ENCODE measurements at regions not wholly inside any gene's neighbourhood (a gene's known extent, or its start where the extent isn't known, plus 50 kb on each side); places are given as distances from the start of the nearest gene placed in this dataset.

DNA sequence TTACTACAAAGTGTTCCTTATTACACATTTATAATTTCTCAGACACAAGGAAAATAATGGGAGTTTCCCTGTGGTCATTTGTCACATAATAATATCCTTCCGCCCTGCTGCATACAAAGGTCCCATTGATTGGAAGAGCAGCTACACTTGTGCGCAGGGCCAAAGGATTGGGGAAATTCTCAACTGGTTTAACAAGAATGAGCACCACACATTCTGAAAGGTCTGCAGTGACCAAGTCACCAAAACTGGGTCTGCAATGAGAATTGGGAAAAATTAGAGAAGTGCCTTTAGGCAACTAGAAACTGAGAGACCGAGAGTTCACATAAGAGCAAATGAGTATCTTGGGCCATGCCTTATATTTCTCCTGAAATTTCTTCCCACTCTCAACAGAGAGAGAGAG, 98.2 kb upstream of the NR2F2 start:
- Histone ChIP-seq H3K36me3 (replicated peaks; ENCODE audit: control insufficient read depth, insufficient read depth, low read length) (no peaks in the 10 kb centered on the region), H3K4me3 (ENCODE audit: insufficient read depth, low read depth, low read length) (no peak overlapping the region), H3K27me3 (ENCODE audit: control insufficient read depth, insufficient read depth, low read length) (no peaks in the 10 kb centered on the region)
- DNase-seq, result no peak

DNA sequence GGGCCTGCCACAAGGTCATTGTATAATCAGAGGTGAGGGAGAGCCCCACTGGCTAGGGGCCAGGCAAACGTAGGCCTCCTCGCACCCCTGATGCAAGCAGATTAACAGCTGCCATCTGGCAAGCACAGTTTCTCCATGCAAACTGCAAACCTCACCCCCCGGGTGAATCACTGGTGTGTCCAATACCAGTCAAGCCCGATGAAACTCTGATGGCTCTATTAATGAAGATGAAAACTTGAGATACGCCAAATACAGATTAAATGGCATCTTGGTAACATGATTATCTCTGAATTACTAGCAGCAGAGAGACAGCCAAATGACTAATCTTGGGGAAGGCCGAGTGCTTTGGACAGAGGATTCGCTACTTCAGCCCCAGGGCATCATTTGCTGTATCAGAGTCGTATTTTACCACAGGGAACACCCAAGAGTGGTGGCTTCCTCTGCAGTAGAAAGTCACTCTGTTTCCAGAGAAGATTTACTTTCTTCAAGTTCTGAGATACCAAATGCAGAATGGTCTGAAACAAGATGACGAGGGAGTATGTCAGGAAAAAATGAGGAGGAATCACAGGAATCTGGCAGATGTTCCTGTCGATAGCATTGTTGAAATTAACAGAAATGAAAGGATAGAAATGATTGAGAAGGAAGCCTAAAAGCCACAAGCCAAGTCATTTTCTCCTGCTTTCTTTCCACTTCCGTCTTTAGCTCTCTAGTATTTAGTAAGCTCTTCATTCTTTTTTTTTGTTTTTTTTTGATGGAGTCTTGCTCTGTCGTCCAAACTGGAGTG, 96.2 kb upstream of the NR2F2 start:
- no peaks in the 10 kb centered on the region for H3K36me3 ChIP-seq (replicated peaks; ENCODE audit: control insufficient read depth, insufficient read depth, low read length)
- no peak overlapping the region for H3K4me3 ChIP-seq (ENCODE audit: insufficient read depth, low read depth, low read length)
- no peaks in the 10 kb centered on the region for H3K27me3 ChIP-seq (ENCODE audit: control insufficient read depth, insufficient read depth, low read length)
- no peak for DNase-seq

DNA sequence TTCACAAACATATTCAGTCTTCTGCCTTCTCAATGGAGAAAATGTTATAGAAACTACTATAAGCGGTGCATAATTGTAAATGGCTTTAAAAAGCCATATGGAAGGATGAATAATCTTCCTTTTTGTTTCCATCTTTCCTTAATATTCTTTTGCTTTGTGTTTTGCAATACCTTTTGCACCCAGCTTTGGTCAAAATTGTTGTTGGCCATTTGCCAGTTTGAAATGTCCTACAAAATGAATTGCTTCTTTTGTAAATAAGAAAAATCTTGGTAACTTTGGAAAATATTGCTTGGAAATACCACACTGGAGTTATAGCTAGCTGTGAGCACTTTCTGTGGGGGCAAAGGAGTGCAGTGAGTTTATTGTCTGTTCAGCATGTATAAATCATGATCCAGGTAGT, 93.5 kb upstream of the NR2F2 start:
- no peak for DNase-seq
- no peaks in the 10 kb centered on the region for H3K27me3 ChIP-seq (ENCODE audit: control insufficient read depth, insufficient read depth, low read length)
- no peak overlapping the region for H3K4me3 ChIP-seq (ENCODE audit: insufficient read depth, low read depth, low read length)
- no peaks in the 10 kb centered on the region for H3K36me3 ChIP-seq (replicated peaks; ENCODE audit: control insufficient read depth, insufficient read depth, low read length)

DNA sequence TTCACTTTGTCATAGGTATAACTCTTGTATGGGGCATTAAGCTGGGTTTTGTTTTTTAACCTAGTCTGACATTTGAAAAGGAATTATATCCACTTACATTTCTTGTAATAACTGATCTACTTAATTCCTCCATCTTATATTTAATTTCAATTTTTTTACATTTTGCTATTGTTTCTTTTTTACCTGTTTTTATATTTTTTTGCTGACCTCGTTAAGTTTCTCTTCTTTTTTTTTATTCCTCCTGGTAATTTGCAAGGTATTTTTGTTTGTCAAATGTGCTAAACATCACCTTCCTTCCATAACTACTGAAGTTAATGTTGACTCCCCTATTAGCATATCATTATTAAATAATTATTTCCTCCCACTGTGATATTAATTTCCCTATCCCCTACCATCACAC, 87.7 kb upstream of the NR2F2 start:
- Histone ChIP-seq H3K4me3 (ENCODE audit: insufficient read depth, low read depth, low read length) (no peak overlapping the region), H3K36me3 (replicated peaks; ENCODE audit: control insufficient read depth, insufficient read depth, low read length) (no peaks in the 10 kb centered on the region), H3K27me3 (ENCODE audit: control insufficient read depth, insufficient read depth, low read length) (no peaks in the 10 kb centered on the region)
- no peak for DNase-seq

DNA sequence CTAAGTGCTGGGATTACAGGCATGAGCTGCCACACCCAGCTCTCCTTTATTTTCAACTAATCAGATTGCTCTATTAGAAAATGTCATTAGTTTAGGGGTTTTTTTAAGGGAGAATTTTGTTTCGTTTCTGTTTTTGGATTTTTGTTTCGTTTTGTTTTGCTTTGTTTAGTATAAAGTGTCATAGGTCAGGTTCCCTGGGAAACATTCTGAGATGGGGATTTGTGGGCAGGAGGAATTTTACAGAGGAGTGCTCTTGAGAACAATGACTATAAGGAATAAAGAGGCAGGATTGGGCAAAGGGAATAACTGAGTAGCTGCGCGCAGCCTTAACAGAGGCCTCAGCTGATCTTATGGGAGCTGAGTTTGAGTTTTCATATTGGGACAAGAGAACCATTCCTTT, 86.8 kb upstream of the NR2F2 start:
- Histone ChIP-seq H3K4me3 (ENCODE audit: insufficient read depth, low read depth, low read length) (no peak overlapping the region), H3K36me3 (replicated peaks; ENCODE audit: control insufficient read depth, insufficient read depth, low read length) (no peaks in the 10 kb centered on the region), H3K27me3 (ENCODE audit: control insufficient read depth, insufficient read depth, low read length) (no peaks in the 10 kb centered on the region)
- no peak for DNase-seq

DNA sequence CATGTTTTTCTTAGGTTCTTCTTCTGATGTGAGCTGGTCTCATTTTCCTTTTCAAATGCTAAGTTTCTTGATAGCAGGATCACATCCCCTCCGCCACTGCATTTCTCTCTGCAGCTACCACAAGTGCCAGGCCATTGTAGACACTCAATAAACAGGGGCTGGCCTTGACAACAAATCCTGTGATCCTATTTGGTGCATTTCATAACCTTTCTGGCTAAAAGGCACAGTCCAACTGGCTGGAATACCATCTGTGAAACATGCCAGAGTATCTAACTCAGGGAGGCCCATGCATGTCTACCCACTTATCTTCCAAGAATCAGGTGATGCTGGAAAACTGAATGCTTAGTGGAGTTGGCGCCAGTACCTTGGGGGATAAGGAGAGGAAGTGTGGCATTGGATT, 85.2 kb upstream of the NR2F2 start:
- no peaks in the 10 kb centered on the region for H3K36me3 ChIP-seq (replicated peaks; ENCODE audit: control insufficient read depth, insufficient read depth, low read length)
- no peak for DNase-seq

DNA sequence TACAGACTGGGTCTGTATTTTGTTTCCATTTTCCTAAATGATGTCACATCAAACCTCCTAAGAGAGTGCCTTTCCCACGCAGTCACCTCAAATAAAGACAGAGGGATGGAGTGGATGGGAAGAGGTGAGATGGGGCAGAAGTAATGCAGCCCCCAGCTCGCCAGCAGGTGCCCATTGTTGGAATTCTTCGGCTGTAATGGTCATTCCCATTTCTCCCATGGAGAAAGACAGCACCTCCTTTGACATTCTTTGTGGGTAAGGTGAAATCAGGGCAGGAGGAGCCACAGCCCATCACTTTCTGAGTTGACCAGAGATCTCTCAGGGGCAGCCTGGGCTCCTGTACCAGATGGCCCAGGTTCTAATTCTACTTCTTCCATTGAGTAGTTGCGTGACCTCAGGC, 84.4 kb upstream of the NR2F2 start:
- H3K27me3 ChIP-seq (ENCODE audit: control insufficient read depth, insufficient read depth, low read length), result no peaks in the 10 kb centered on the region
- DNase-seq, result no peak

More for the DNA sequence above, 85.2 kb upstream of the NR2F2 start:
- no peaks in the 10 kb centered on the region for H3K27me3 ChIP-seq (ENCODE audit: control insufficient read depth, insufficient read depth, low read length)
- no peak overlapping the region for H3K4me3 ChIP-seq (ENCODE audit: insufficient read depth, low read depth, low read length)

DNA sequence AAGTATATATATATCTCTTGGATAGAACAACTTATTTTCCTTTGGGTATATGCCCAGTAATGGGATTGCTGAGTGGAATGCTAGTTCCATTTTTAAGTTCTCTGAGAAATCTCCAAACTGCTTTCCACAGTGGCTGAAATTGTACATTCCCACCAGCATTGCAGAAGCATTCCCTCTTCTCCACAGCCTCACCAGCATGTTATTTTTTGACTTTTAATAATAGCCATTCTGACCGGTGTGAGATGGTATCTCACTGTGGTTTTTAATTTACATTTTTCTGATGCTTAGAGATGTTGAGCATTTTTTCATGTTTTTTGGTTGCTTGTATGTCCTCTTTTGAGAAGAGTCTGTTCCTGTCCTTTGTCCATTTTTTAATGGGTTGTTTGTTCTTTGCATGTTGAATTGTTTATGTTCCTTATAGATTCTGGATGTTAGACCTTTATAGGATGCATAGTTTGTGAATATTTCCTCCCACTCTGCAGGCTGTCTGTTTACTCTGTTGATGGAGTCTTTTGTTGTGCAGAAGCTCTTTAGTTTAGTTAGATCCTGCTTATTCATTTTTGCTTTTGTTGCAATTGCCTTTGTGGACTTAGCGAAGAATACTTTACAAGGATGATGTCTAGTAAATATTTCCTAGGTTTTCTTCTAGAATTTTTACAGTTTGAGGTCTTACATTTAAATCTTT, 82.7 kb upstream of the NR2F2 start:
- Histone ChIP-seq H3K36me3 (replicated peaks; ENCODE audit: control insufficient read depth, insufficient read depth, low read length) (no peaks in the 10 kb centered on the region), H3K4me3 (ENCODE audit: insufficient read depth, low read depth, low read length) (no peak overlapping the region), H3K27me3 (ENCODE audit: control insufficient read depth, insufficient read depth, low read length) (no peaks in the 10 kb centered on the region)
- DNase-seq, result no peak

More for the DNA sequence above, 84.4 kb upstream of the NR2F2 start:
- H3K36me3 ChIP-seq (replicated peaks; ENCODE audit: control insufficient read depth, insufficient read depth, low read length), result no peaks in the 10 kb centered on the region
- H3K4me3 ChIP-seq (ENCODE audit: insufficient read depth, low read depth, low read length), result no peak overlapping the region

DNA sequence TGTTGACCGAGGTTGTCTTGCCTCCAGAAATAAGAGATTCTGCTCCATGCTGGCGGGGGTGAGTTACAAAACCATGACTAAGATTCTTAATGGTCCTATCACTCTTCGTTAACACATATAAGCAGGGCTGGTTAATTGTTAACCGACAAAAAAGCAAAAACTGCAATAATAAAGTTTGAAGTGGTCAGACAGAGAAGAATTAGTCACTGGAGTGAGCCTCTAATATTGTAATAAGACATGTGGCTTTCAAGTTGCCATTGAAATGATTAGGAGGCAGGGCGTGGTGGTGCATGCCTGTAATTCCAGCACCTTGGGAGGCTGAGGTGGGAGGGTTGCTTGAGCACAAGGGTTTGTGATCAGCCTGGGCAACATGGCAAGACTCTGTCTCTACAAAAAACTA, 78.4 kb upstream of the NR2F2 start:
- Histone ChIP-seq H3K27me3 (ENCODE audit: control insufficient read depth, insufficient read depth, low read length) (no peaks in the 10 kb centered on the region), H3K36me3 (replicated peaks; ENCODE audit: control insufficient read depth, insufficient read depth, low read length) (no peaks in the 10 kb centered on the region)

DNA sequence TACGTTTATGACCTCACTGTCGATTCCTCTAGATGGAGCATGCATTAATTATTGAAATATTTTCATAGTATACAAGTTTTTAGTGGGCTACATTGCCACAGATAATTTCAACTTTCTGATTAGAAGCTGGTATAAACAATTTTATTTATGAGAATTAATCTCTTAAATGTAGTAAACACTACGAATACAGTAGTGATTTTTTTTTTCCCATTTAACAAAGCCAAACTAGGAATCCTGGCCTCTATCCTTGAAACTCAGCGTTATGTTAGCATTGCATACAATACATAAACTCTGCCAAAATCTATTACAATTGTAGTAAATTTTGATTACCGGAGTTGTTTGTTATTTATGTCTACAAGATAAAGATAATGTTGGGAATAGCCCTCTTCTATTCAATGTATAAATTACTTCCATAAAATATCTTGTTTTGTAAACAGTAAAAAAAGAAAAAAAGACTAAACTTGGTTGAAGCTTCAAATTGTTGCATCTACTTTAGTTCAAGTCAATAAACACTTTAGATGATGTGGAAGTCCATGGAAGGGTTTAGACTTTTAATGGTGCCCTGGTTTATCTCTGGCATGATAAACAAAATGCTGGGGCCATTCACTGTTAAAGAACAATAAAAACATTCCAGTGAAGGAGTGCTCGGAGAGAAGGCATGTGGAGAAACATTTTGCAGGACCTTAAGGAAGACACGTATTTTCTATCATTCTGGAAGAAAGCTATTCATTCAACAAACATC, 77.3 kb upstream of the NR2F2 start:
- Histone ChIP-seq H3K4me3 (ENCODE audit: insufficient read depth, low read depth, low read length) (no peak overlapping the region), H3K27me3 (ENCODE audit: control insufficient read depth, insufficient read depth, low read length) (no peaks in the 10 kb centered on the region), H3K36me3 (replicated peaks; ENCODE audit: control insufficient read depth, insufficient read depth, low read length) (no peaks in the 10 kb centered on the region)
- no peak for DNase-seq

More for the DNA sequence above, 78.4 kb upstream of the NR2F2 start:
- no peak overlapping the region for H3K4me3 ChIP-seq (ENCODE audit: insufficient read depth, low read depth, low read length)
- DNase-seq, result no peak

DNA sequence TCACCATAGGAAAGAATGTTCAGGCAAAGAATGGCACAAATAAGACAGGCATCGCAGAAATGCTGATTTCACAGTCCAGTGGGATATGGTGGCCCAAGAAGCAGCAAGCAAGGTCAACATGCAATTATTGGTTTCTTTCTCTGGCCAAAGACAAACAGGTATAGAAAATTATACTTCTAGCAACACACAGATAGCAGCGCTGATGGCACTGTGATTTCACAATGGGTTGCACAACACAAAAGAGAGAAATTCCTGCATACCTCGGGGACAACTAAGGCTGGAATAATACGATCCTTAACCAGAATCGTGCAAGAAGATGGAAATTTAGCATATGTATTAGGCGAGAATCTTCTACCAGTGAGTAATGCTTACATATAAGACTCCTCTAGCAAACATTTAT, 76.3 kb upstream of the NR2F2 start:
- Histone ChIP-seq H3K27me3 (ENCODE audit: control insufficient read depth, insufficient read depth, low read length) (no peaks in the 10 kb centered on the region), H3K36me3 (replicated peaks; ENCODE audit: control insufficient read depth, insufficient read depth, low read length) (no peaks in the 10 kb centered on the region), H3K4me3 (ENCODE audit: insufficient read depth, low read depth, low read length) (no peak overlapping the region)
- no peak for DNase-seq

DNA sequence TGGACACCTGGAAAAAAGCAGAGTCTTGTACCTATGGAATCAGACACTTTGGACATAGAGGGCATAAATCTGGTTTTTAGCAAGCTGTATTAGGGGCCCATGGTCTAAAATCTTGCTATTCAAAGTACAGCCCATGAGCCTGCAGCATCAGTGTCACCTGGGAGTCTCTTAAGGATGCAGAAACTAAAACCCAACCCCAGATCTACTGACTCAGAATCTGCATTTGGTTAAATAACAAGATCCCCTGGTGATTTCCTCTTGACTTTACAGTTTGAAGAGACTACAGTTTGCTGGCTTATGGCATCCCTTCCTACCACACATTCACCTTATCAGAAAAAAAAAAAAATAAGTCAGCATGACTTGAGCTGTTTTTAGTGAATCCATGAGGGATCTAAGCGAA, 74.9 kb upstream of the NR2F2 start:
- DNase-seq, result no peak
- no peak overlapping the region for H3K4me3 ChIP-seq (ENCODE audit: insufficient read depth, low read depth, low read length)
- no peaks in the 10 kb centered on the region for H3K36me3 ChIP-seq (replicated peaks; ENCODE audit: control insufficient read depth, insufficient read depth, low read length)
- H3K27me3 ChIP-seq (ENCODE audit: control insufficient read depth, insufficient read depth, low read length), result no peaks in the 10 kb centered on the region

DNA sequence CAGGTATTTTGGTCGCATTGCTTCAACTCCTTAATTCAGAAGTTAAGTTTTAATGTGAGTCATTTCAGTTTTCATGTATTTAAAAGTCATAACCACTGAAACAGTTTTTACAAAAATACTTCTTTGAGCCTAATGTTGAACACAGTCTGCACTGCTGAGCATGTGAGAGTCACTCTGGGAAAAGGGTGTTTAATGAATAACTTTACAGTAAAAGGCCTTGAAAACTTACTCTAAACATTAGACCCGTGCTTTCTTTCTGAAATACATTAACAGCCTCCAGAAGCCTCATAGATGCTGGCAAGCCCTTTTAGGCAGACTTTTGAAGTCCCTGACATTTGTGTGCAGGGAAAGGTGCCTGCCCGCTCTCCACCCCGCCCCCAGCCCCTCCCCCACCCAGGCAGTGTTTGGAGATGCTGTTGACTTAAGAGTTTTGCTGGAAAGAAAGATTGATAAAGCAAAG, 68.9 kb upstream of the NR2F2 start:
- no peak for DNase-seq
- no peaks in the 10 kb centered on the region for H3K27me3 ChIP-seq (ENCODE audit: control insufficient read depth, insufficient read depth, low read length)
- no peak overlapping the region for H3K4me3 ChIP-seq (ENCODE audit: insufficient read depth, low read depth, low read length)
- no peaks in the 10 kb centered on the region for H3K36me3 ChIP-seq (replicated peaks; ENCODE audit: control insufficient read depth, insufficient read depth, low read length)

DNA sequence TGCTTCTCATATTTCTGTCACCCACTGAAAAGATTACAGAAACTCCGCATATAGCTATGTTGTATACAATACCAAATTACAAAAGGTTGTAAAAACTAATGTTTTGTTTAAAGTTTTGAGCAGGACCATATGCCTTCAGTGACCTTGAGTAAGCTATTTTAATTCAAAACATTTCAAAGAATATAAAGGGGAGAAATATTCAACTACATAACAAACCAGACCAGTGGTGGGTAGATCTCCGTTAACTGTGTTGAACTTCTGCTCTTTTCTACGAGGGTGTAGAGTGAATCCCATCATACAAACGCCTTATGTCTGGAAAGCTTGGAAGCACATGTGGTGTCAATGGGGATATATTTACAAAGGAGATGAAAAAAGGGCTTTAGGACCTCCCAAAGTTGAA, 68.4 kb upstream of the NR2F2 start:
- H3K36me3 ChIP-seq (replicated peaks; ENCODE audit: control insufficient read depth, insufficient read depth, low read length), result no peaks in the 10 kb centered on the region
- no peak for DNase-seq
- no peak overlapping the region for H3K4me3 ChIP-seq (ENCODE audit: insufficient read depth, low read depth, low read length)
- no peaks in the 10 kb centered on the region for H3K27me3 ChIP-seq (ENCODE audit: control insufficient read depth, insufficient read depth, low read length)
